ENCODE measurements at regions not wholly inside any gene's neighbourhood (a gene's known extent, or its start where the extent isn't known, plus 50 kb on each side); places are given as distances from the start of the nearest gene placed in this dataset.

GRCh38 chr12:93009533-93009932 lies 80.4 kb upstream of the EEA1 start:
- DNase-seq (ENCODE audit: low spot score) = no peak
- intact Hi-C loops (cut with DNase I) = no loop called here

- no peak for DNase-seq (ENCODE audit: low spot score)
- intact Hi-C loops (cut with DNase I) = no loop called here
These were observed 81.4 kb upstream of the EEA1 start for GRCh38 chr12:93010461-93010860.

- no peak for DNase-seq (ENCODE audit: low spot score)
- intact Hi-C loops (cut with DNase I) = no loop called here
These were observed 82.0 kb upstream of the EEA1 start for GRCh38 chr12:93011100-93011499.

- DNase-seq (ENCODE audit: low spot score) = no peak
- intact Hi-C loops (cut with DNase I) = no loop called here
These were observed 87.0 kb upstream of the EEA1 start for GRCh38 chr12:93015871-93016751.

GRCh38 chr12:93016752-93017350 lies 87.8 kb upstream of the EEA1 start:
- intact Hi-C loops (cut with DNase I) = no loop called here
- no peak for DNase-seq (ENCODE audit: low spot score)

- DNase-seq (ENCODE audit: low spot score) = no peak
- intact Hi-C loops (cut with DNase I) = no loop called here
These were observed 89.5 kb upstream of the EEA1 start for GRCh38 chr12:93018610-93019009.

GRCh38 chr12:93019212-93019927 lies 90.3 kb upstream of the EEA1 start:
- no peak for DNase-seq (ENCODE audit: low spot score)
- intact Hi-C loops (cut with DNase I) = no loop called here

GRCh38 chr12:93019975-93020630 lies 91.0 kb upstream of the EEA1 start:
- DNase-seq (ENCODE audit: low spot score) = no peak
- intact Hi-C loops (cut with DNase I) = no loop called here

GRCh38 chr12:93020631-93021597 lies 91.8 kb upstream of the EEA1 start:
- no peak for DNase-seq (ENCODE audit: low spot score)
- intact Hi-C loops (cut with DNase I) = no loop called here

GRCh38 chr12:93022603-93023340 lies 93.7 kb upstream of the EEA1 start:
- intact Hi-C loops (cut with DNase I) = no loop called here
- DNase-seq (ENCODE audit: low spot score) = no peak

GRCh38 chr12:93025145-93026103 lies 96.3 kb upstream of the EEA1 start:
- no peak for DNase-seq (ENCODE audit: low spot score)
- intact Hi-C loops (cut with DNase I) = loop anchor here (5.0 kb wide), 1 partner anchor 352 kb away; the partner anchor contains the start of gene NUDT4

- no peak for DNase-seq (ENCODE audit: low spot score)
- intact Hi-C loops (cut with DNase I) = loop anchor here (5.0 kb wide), 1 partner anchor 350 kb away; the partner anchor contains the start of gene NUDT4
These were observed 97.9 kb upstream of the EEA1 start for GRCh38 chr12:93027041-93027440.

GRCh38 chr12:93029091-93029490 lies 100.0 kb upstream of the EEA1 start:
- intact Hi-C loops (cut with DNase I) = loop anchor here (2.0 to 5.0 kb wide), 2 partner anchors 98 to 348 kb away; partner anchors contain the start of gene NUDT4
- no peak for DNase-seq (ENCODE audit: low spot score)

- intact Hi-C loops (cut with DNase I) = no loop called here
- no peak for DNase-seq (ENCODE audit: low spot score)
These were observed 101.9 kb upstream of the EEA1 start for GRCh38 chr12:93031028-93031427.

GRCh38 chr12:93032758-93033157 lies 103.7 kb upstream of the EEA1 start:
- DNase-seq (ENCODE audit: low spot score) = no peak
- intact Hi-C loops (cut with DNase I) = no loop called here

- DNase-seq (ENCODE audit: low spot score) = no peak
- intact Hi-C loops (cut with DNase I) = no loop called here
These were observed 104.9 kb upstream of the EEA1 start for GRCh38 chr12:93033948-93034347.

- intact Hi-C loops (cut with DNase I) = no loop called here
- no peak for DNase-seq (ENCODE audit: low spot score)
These were observed 110.0 kb upstream of the EEA1 start for GRCh38 chr12:93039062-93039461.
